ENCODE measurements at regions not wholly inside any gene's neighbourhood (a gene's known extent, or its start where the extent isn't known, plus 50 kb on each side); places are given as distances from the start of the nearest gene placed in this dataset.

GRCh38 chr14:22024137-22024536 is 350.5 kb upstream of the OR4E1 start:
- in situ Hi-C loops (cut with HindIII; ENCODE audit: extremely low pct_ligation_motif_present, low pct_unique_long_range_greater_than_20kb) (no loop called here), intact Hi-C loops (cut with micrococcal nuclease; ENCODE audit: unreplicated experiment) (no loop called here)
- Histone ChIP-seq H3K9ac (ENCODE audit: insufficient read depth, low read depth, low read length) (no peak overlapping the region), H3K9me3 (ENCODE audit: low read length) (no peaks in the 10 kb centered on the region), H3K36me3 (replicated peaks in 1 of 2; ENCODE audit: control insufficient read depth in 1 of 2, insufficient read depth in 2 of 2, low read length in 2 of 2) (no peaks in the 10 kb centered on the region), H3K4me2 (ENCODE audit: low read depth, low read length) (no peak overlapping the region), H2AFZ (ENCODE audit: low read length) (no peak overlapping the region), H3K27ac (ENCODE audit: extremely low read length, insufficient read depth, low read length) (no peak overlapping the region), H3K4me1 (ENCODE audit: insufficient read depth, low read length) (no peaks in the 10 kb centered on the region), H3K27me3 (ENCODE audit: control insufficient read depth in 1 of 2, insufficient read depth in 2 of 2, low read length in 2 of 2) (peaks cover 0 to under 1% of the 10 kb centered on the region in 2 experiments; a peak in 3 of 5 replicates), H3K79me2 (ENCODE audit: insufficient read depth, low read length) (no peaks in the 10 kb centered on the region), H4K20me1 (ENCODE audit: insufficient read depth, low read length) (no peaks in the 10 kb centered on the region), H3K4me3 (replicated peaks in 1 of 3; ENCODE audit: insufficient read depth in 1 of 3, low read depth in 2 of 3, low read length in 3 of 3) (no peak overlapping the region)
- CTCF ChIA-PET (ENCODE audit: low intra/inter-chr PET ratio, low total read pairs): no interaction called here
- BruUV-seq (replicated peaks): no TSS peak
- TF ChIP-seq CCAR2 (optimal IDR thresholded peaks at IDR 0.05; ENCODE audit: low read depth, low read length) (no peak), SIN3B (IDR thresholded peaks at IDR 0.05; ENCODE audit: low read length) (no peak), ARNT (IDR thresholded peaks at IDR 0.05) (no peak), PHB2 (IDR thresholded peaks at IDR 0.05; ENCODE audit: partially characterized antibody) (peak; percentile 53), RXRA (CRISPR knock-in tag; IDR thresholded peaks at IDR 0.05) (no peak), ZBTB37 (CRISPR knock-in tag; IDR thresholded peaks at IDR 0.05) (no peak)
- TF ChIP-seq, protein P1, sequence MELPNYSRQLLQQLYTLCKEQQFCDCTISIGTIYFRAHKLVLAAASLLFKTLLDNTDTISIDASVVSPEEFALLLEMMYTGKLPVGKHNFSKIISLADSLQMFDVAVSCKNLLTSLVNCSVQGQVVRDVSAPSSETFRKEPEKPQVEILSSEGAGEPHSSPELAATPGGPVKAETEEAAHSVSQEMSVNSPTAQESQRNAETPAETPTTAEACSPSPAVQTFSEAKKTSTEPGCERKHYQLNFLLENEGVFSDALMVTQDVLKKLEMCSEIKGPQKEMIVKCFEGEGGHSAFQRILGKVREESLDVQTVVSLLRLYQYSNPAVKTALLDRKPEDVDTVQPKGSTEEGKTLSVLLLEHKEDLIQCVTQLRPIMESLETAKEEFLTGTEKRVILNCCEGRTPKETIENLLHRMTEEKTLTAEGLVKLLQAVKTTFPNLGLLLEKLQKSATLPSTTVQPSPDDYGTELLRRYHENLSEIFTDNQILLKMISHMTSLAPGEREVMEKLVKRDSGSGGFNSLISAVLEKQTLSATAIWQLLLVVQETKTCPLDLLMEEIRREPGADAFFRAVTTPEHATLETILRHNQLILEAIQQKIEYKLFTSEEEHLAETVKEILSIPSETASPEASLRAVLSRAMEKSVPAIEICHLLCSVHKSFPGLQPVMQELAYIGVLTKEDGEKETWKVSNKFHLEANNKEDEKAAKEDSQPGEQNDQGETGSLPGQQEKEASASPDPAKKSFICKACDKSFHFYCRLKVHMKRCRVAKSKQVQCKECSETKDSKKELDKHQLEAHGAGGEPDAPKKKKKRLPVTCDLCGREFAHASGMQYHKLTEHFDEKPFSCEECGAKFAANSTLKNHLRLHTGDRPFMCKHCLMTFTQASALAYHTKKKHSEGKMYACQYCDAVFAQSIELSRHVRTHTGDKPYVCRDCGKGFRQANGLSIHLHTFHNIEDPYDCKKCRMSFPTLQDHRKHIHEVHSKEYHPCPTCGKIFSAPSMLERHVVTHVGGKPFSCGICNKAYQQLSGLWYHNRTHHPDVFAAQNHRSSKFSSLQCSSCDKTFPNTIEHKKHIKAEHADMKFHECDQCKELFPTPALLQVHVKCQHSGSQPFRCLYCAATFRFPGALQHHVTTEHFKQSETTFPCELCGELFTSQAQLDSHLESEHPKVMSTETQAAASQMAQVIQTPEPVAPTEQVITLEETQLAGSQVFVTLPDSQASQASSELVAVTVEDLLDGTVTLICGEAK (IDR thresholded peaks at IDR 0.05): no peak
- TF ChIP-seq, protein P1 (CRISPR knock-in tag; IDR thresholded peaks at IDR 0.05): no peak
- 0% methylated on average over 1 of the region's 1 CpG for WGBS (ENCODE audit: low lambda C conversion rate)
- ATAC-seq (no peak), FAIRE-seq (no peak), DNase-seq (ENCODE audit: low spot score) (no peak)
- POLR2A ChIA-PET: no interaction called here

Measured in HepG2 (cell line).